MM.1S (cell line): ENCODE measurements at regions not wholly inside any gene's neighbourhood (a gene's known extent, or its start where the extent isn't known, plus 50 kb on each side); places are given as distances from the start of the nearest gene placed in this dataset.

Experiments
- CTCF ChIP-seq: fragments of 300-600 bp; sonication (generic); IDR thresholded peaks from 2 replicates; pipeline ENCODE4 v1.5.1; 2016; ENCODE audit warnings: antibody characterized with exemption, low read length, mixed read lengths
- EZH2 ChIP-seq: fragments of 300-600 bp; sonication (generic); optimal IDR thresholded peaks from 2 replicates; pipeline ENCODE3; 2017; ENCODE audit warnings: low read depth, mild to moderate bottlenecking, antibody characterized with exemption, low read length, mixed read lengths
- EZH2phosphoT487 ChIP-seq: fragments of 300-600 bp; sonication (generic); IDR thresholded peaks from 2 replicates; pipeline ENCODE4 v1.6.1; 2018; ENCODE audit warnings: antibody characterized with exemption, low read length

- TF ChIP-seq CTCF (no peak), EZH2 (no peak), EZH2phosphoT487 (no peak)
Observed at GRCh38 chr6:95489185-95489863, 88.0 kb upstream of the MANEA start.
